ENCODE measurements at regions not wholly inside any gene's neighbourhood (a gene's known extent, or its start where the extent isn't known, plus 50 kb on each side); places are given as distances from the start of the nearest gene placed in this dataset.
"Not testable (repeated sequence)": the region's sequence is repeated elsewhere in the genome, so short reads cannot be mapped to it uniquely, and the experiment has no call there.

GRCh38 chr2:205865056-205865455 lies 182.8 kb downstream of the NRP2 start:
- no peak for DNase-seq (ENCODE audit: low read depth)

GRCh38 chr2:205864491-205864890 lies 182.2 kb downstream of the NRP2 start:
- DNase-seq (ENCODE audit: low read depth) = no peak

DNA sequence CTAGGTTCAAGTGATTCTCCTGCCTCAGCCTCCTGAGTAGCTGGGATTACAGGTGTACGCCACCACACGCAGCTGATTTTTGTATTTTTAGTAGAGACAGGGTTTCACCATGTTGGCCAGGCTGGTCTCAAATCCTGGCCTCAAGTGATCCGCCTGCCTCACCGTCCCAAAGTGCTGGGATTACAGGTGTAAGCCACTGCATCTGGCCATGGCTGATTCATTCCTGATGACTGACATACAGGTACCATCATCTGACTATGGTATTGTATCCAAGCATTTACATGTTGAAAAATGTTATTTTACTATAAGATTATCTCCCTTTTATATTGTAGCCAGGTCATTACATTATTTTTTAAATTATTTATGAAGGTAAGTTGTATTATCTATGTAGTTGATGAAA lies 180.5 kb downstream of the NRP2 start:
- DNase-seq (ENCODE audit: low read depth) = not testable (repeated sequence)

GRCh38 chr2:205860885-205861284 lies 178.6 kb downstream of the NRP2 start:
- no peak for DNase-seq (ENCODE audit: low read depth)

DNA sequence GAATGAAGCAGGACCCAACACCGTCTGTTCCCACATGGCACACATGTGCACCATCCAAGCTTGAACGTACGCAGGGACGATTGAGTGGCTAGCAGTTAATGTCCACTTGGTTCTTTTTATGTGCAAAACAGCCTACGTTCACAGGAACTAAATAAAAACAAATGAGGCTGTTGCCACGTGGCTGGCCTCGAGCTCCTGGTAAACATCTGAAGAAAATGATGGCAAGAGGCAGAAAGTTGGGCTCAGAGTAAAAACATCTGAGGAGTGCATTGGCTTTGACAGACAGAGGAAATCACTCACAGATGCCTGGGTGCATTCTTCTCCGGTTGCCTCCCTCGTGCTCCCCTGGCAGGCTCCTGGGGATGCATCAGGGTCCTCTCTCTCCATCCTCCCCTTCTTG lies 177.9 kb downstream of the NRP2 start:
- no peak for DNase-seq (ENCODE audit: low read depth)

GRCh38 chr2:205858881-205859441 lies 176.7 kb downstream of the NRP2 start:
- DNase-seq (ENCODE audit: low read depth) = no peak

DNA sequence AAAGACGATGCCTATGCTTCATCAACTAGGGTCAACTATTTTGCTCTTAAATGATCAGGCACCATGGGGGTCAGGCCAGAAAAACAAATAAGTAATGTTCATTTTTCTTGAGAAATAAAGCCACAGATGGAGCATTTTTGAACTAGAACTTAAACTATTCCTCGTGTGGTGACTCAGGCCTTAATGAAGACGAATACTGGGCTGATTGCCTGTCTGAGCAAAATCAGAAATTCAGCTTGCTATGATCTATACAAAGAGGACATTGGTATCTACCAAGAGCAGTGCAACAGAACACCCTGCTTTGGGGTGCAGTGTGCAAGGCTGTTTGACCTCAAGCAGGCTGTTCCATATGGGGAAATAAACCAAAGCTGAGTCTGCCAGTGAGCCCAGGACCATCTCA lies 176.0 kb downstream of the NRP2 start:
- DNase-seq (ENCODE audit: low read depth) = no peak

DNA sequence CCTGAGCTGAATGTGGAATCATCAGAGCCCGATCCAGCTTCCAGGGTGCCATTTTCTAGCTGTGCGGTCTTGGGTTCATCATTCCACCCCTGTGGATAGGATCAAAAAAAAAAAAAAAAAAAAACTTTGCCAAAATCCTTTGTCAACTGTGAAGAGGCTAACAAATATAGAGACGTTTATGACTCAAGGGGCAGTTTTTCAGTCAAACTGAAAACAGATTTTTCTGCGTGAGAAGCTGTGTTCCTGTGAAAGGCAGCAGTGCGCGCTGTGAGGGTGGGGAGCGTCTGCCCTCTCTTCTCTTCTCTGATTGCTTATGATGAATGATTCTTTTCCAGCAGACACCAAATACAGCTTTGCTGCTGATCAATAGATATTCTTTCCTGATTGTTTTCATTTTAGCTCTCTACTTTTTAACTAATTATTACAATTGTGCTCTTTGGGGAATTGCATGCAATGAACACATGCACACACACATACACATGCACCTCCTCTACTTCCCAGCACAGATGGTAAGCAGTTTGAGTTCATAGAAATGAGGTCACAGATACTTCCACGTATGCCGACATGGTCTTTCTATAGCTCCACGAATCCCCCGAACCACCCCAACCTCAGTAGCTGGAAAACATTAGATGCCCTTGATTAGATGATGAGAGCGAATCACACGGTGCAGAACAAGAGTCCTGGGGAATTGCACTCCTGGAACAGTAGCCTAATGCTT lies 175.4 kb downstream of the NRP2 start:
- DNase-seq (ENCODE audit: low read depth) = no peak

DNA sequence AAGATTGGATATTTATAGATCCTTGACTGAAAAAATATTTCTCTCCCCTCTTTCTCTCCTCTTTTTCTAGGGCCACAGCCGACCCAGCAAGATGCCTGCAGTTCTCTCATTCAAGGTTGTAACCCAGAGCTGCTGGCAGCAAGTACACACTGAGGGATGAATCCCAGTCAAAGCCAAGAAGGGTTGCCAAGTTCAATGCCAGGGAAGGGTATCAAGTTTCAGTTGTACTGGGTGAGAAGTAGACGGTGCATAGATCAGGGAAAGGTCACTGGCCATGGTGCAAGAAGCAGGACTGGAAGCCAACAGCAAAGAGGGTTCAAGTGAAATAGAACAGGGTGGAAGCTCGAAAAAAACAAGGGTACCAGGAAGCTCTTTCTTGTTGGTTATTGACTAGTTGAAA lies 170.2 kb downstream of the NRP2 start:
- DNase-seq (ENCODE audit: low read depth) = no peak

- no peak for DNase-seq (ENCODE audit: low read depth)
Measured at GRCh38 chr2:205850611-205851010, 168.3 kb downstream of the NRP2 start.

GRCh38 chr2:205850132-205850531 lies 167.8 kb downstream of the NRP2 start:
- no peak for DNase-seq (ENCODE audit: low read depth)

DNA sequence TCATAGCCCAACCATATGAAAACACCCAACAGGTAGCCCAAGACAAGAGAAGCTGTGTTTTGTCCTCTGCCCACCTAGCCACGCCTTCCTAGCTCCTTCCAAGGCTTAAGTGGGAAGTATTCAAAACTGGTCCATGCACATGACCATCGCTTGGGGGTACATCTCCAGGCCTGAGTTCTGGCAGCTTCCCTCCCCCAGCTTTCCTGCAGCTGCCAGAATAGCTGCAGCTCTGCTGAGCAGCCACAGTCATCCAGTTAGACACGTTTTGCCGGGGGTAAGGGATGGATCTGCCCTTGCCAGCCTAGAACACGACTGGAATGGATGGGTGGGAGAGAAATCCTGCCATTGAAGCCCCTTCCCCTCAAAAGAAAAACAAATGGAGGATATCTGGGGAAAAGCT lies 166.8 kb downstream of the NRP2 start:
- DNase-seq (ENCODE audit: low read depth) = no peak

GRCh38 chr2:205848601-205849000 lies 166.3 kb downstream of the NRP2 start:
- no peak for DNase-seq (ENCODE audit: low read depth)
